Stomach (tissue), 8 donors: ENCODE measurements at regions not wholly inside any gene's neighbourhood (a gene's known extent, or its start where the extent isn't known, plus 50 kb on each side); places are given as distances from the start of the nearest gene placed in this dataset.

ENCODE experiments used
- DNase-seq, 2 donors: peaks; one replicate each; pipeline versions ENCODE4 v3.0.0 to v3.0.0-alpha.2; 2013 to 2019
- H3K27ac ChIP-seq, 5 donors: fragments of 200-600 bp in 4 of 5; sonication (generic) in 4 of 5; one replicate each; pipeline ENCODE4 v1.5.1; 2013 to 2019; ENCODE audit warnings: mild to moderate bottlenecking in 1 of 5, moderate library complexity in 1 of 5
- H3K27me3 ChIP-seq, 3 donors: fragments of 200-600 bp; sonication (generic); one replicate each; pipeline ENCODE4 v1.5.1; 2017 to 2019; ENCODE audit warnings: mixed run types in 1 of 3
- H3K36me3 ChIP-seq, 4 donors: fragments of 200-600 bp; sonication (generic); 1 replicate in 3 of 4; 2 replicates in 1 of 4; pipeline ENCODE4 v1.5.1; 2016 to 2019
- H3K4me1 ChIP-seq, 4 donors: fragments of 200-600 bp; sonication (generic); one replicate each; pipeline ENCODE4 v1.5.1; 2016 to 2019
- H3K4me3 ChIP-seq, 4 donors: fragments of 200-600 bp; sonication (generic) in 3 of 4; one replicate each; pipeline ENCODE4 v1.5.1; 2016 to 2019; ENCODE audit warnings: mild to moderate bottlenecking in 1 of 4
- H3K9me3 ChIP-seq, 4 donors: fragments of 200-600 bp; sonication (generic); one replicate each; pipeline ENCODE4 v1.5.1; 2016 to 2019
- CTCF ChIP-seq, 7 experiments: fragments of 450-650 bp in 4 of 7; fragments of 200-600 bp in 3 of 7; sonication (generic) in 3 of 7; IDR thresholded peaks; one replicate each; pipeline ENCODE4 v1.5.1; 2016 to 2019; ENCODE audit warnings: antibody characterized with exemption in 7 of 7, control low read depth in 2 of 7, mild to moderate bottlenecking in 1 of 7
- EP300 ChIP-seq: sonication (generic); formaldehyde crosslinking; IDR thresholded peaks from one replicate; pipeline ENCODE4 v1.6.1; 2017; ENCODE audit warnings: antibody characterized with exemption
- POLR2A ChIP-seq, 4 donors: fragments of 450-650 bp; IDR thresholded peaks; one replicate each; pipeline ENCODE4 v1.6.1; 2016; ENCODE audit warnings: antibody characterized with exemption in 4 of 4, control low read depth in 2 of 4, mild to moderate bottlenecking in 1 of 4, moderate library complexity in 1 of 4
- POLR2AphosphoS5 ChIP-seq, 3 donors: sonication (generic); formaldehyde crosslinking; IDR thresholded peaks; one replicate each; pipeline ENCODE4 v1.6.1; 2016; ENCODE audit warnings: antibody characterized with exemption in 3 of 3
- WGBS, 5 donors: extraction: QIAGEN DNeasy Blood & Tissue Kit in 3 of 5; methylation state at CpG; one replicate each; pipeline versions ENCODE4 v1.1.5 to v1.1.7; 2013 to 2018; 5-methylcytosine and 5-hydroxymethylcytosine counted together
- intact Hi-C: fragments of 100-400 bp; cut with DNase I; formaldehyde crosslinking; loops from one replicate; pipeline ENCODE4 v1.15.1; 2023; ENCODE audit warnings: low total_unique reads
- donor health status: healthy with polysubstance abuse.
- donor health status: Bipolar disorder and iron deficiency.
- donor health status: healthy.

- Histone ChIP-seq H3K4me1 (no peaks in the 10 kb centered on the region), H3K36me3 (no peaks in the 10 kb centered on the region), H3K9me3 (no peaks in the 10 kb centered on the region), H3K27ac (no peak overlapping the region), H3K27me3 (peaks cover 0 to 72% (median 26%) of the 10 kb centered on the region in 3 donors), H3K4me3 (no peak overlapping the region)
- intact Hi-C loops: no loop called here
- peak in 1 of 2 donors; percentile 41 for DNase-seq
- WGBS, 5 donors: 13 to 34% (median 23%) methylated on average over 3 of the region's 3 CpGs
- TF ChIP-seq POLR2A (IDR thresholded peaks at IDR 0.05) (no peak), POLR2AphosphoS5 (IDR thresholded peaks at IDR 0.05) (no peak), EP300 (no peak), CTCF (IDR thresholded peaks at IDR 0.05) (no peak)
Observed at GRCh38 chr1:30358500-30358899, 364.9 kb downstream of the MATN1 start.

GRCh38 chr1:30356839-30357238 lies 366.5 kb downstream of the MATN1 start:
- no peak overlapping the region for H3K4me3 ChIP-seq
- no peaks in the 10 kb centered on the region for H3K4me1 ChIP-seq
- TF ChIP-seq POLR2A (IDR thresholded peaks at IDR 0.05): no peak
- WGBS, 5 donors: 79 to 91% (median 87%) methylated on average over 6 of the region's 6 CpGs
- H3K27ac ChIP-seq: no peak overlapping the region
- H3K27me3 ChIP-seq: peaks cover 0 to 60% (median 20%) of the 10 kb centered on the region in 3 donors
- no peak for DNase-seq
- no peaks in the 10 kb centered on the region for H3K36me3 ChIP-seq
- intact Hi-C loops: no loop called here
- no peaks in the 10 kb centered on the region for H3K9me3 ChIP-seq

GRCh38 chr1:30354410-30354809 lies 369.0 kb downstream of the MATN1 start:
- peaks cover 0 to under 1% (median 0%) of the 10 kb centered on the region in 4 donors for H3K9me3 ChIP-seq
- H3K4me1 ChIP-seq: no peaks in the 10 kb centered on the region
- DNase-seq: no peak
- H3K27ac ChIP-seq: no peak overlapping the region
- no peaks in the 10 kb centered on the region for H3K36me3 ChIP-seq
- WGBS, 5 donors: 0 to 5% (median 0%) methylated on average over 1 of the region's 1 CpG
- TF ChIP-seq EP300 (no peak), POLR2A (IDR thresholded peaks at IDR 0.05) (no peak), POLR2AphosphoS5 (IDR thresholded peaks at IDR 0.05) (no peak), CTCF (IDR thresholded peaks at IDR 0.05) (no peak)
- H3K4me3 ChIP-seq: no peak overlapping the region
- intact Hi-C loops: no loop called here
- H3K27me3 ChIP-seq: peaks cover 0 to 39% (median 15%) of the 10 kb centered on the region in 3 donors

- no peaks in the 10 kb centered on the region for H3K4me1 ChIP-seq
- intact Hi-C loops: no loop called here
- no peak overlapping the region for H3K27ac ChIP-seq
- peaks cover 0 to 7% (median 3%) of the 10 kb centered on the region in 4 donors for H3K9me3 ChIP-seq
- no peak for DNase-seq
- no peak for TF ChIP-seq CTCF (IDR thresholded peaks at IDR 0.05)
- no peak for TF ChIP-seq POLR2AphosphoS5 (IDR thresholded peaks at IDR 0.05)
- no peak for TF ChIP-seq POLR2A (IDR thresholded peaks at IDR 0.05)
- no peak for TF ChIP-seq EP300
- H3K27me3 ChIP-seq: peaks cover 0 to 34% (median 9%) of the 10 kb centered on the region in 3 donors
- H3K36me3 ChIP-seq: no peaks in the 10 kb centered on the region
- no peak overlapping the region for H3K4me3 ChIP-seq
Observed at GRCh38 chr1:30353637-30354036, 369.7 kb downstream of the MATN1 start.

GRCh38 chr1:30348147-30348546 lies 375.2 kb downstream of the MATN1 start:
- TF ChIP-seq POLR2A (IDR thresholded peaks at IDR 0.05) (no peak), POLR2AphosphoS5 (IDR thresholded peaks at IDR 0.05) (no peak), CTCF (IDR thresholded peaks at IDR 0.05) (no peak), EP300 (no peak)
- Histone ChIP-seq H3K4me3 (no peak overlapping the region), H3K36me3 (no peaks in the 10 kb centered on the region), H3K27ac (no peak overlapping the region), H3K4me1 (no peaks in the 10 kb centered on the region), H3K9me3 (peaks cover 0 to 35% (median 15%) of the 10 kb centered on the region in 4 donors), H3K27me3 (peaks cover 0 to 50% (median 2%) of the 10 kb centered on the region in 3 donors)
- DNase-seq: no peak
- WGBS, 5 donors: 85 to 97% (median 86%) methylated on average over 2 of the region's 2 CpGs
- intact Hi-C loops: no loop called here
